Stomach (tissue), 8 donors: ENCODE measurements at regions not wholly inside any gene's neighbourhood (a gene's known extent, or its start where the extent isn't known, plus 50 kb on each side); places are given as distances from the start of the nearest gene placed in this dataset.
"Not testable (repeated sequence)": the region's sequence is repeated elsewhere in the genome, so short reads cannot be mapped to it uniquely, and the experiment has no call there.

Source experiments
- DNase-seq, 2 donors: peaks; one replicate each; pipeline versions ENCODE4 v3.0.0 to v3.0.0-alpha.2; 2013 to 2019
- H3K27ac ChIP-seq, 5 donors: fragments of 200-600 bp in 4 of 5; sonication (generic) in 4 of 5; one replicate each; pipeline ENCODE4 v1.5.1; 2013 to 2019; ENCODE audit warnings: mild to moderate bottlenecking in 1 of 5, moderate library complexity in 1 of 5
- H3K27me3 ChIP-seq, 3 donors: fragments of 200-600 bp; sonication (generic); one replicate each; pipeline ENCODE4 v1.5.1; 2017 to 2019; ENCODE audit warnings: mixed run types in 1 of 3
- H3K36me3 ChIP-seq, 4 donors: fragments of 200-600 bp; sonication (generic); 1 replicate in 3 of 4; 2 replicates in 1 of 4; pipeline ENCODE4 v1.5.1; 2016 to 2019
- H3K4me1 ChIP-seq, 4 donors: fragments of 200-600 bp; sonication (generic); one replicate each; pipeline ENCODE4 v1.5.1; 2016 to 2019
- H3K4me3 ChIP-seq, 4 donors: fragments of 200-600 bp; sonication (generic) in 3 of 4; one replicate each; pipeline ENCODE4 v1.5.1; 2016 to 2019; ENCODE audit warnings: mild to moderate bottlenecking in 1 of 4
- H3K9me3 ChIP-seq, 4 donors: fragments of 200-600 bp; sonication (generic); one replicate each; pipeline ENCODE4 v1.5.1; 2016 to 2019
- CTCF ChIP-seq, 7 experiments: fragments of 450-650 bp in 4 of 7; fragments of 200-600 bp in 3 of 7; sonication (generic) in 3 of 7; IDR thresholded peaks; one replicate each; pipeline ENCODE4 v1.5.1; 2016 to 2019; ENCODE audit warnings: antibody characterized with exemption in 7 of 7, control low read depth in 2 of 7, mild to moderate bottlenecking in 1 of 7
- WGBS, 5 donors: extraction: QIAGEN DNeasy Blood & Tissue Kit in 3 of 5; methylation state at CpG; one replicate each; pipeline versions ENCODE4 v1.1.5 to v1.1.7; 2013 to 2018; 5-methylcytosine and 5-hydroxymethylcytosine counted together
- intact Hi-C: fragments of 100-400 bp; cut with DNase I; formaldehyde crosslinking; loops from one replicate; pipeline ENCODE4 v1.15.1; 2023; ENCODE audit warnings: low total_unique reads
- small RNA-seq, 4 donors: library from RNA; depleted of rRNA; stranded (forward); fragments of <200 nt; gene quantifications; one replicate each; pipeline ENCODE3, GENCODE V24; 2016
- donor health status: healthy with polysubstance abuse.
- donor health status: Bipolar disorder and iron deficiency.
- donor health status: healthy.

- peak in 1 of 2 donors; percentile 1 for DNase-seq
- H3K36me3 ChIP-seq, intact Hi-C loops, H3K27me3 ChIP-seq, H3K27ac ChIP-seq, H3K9me3 ChIP-seq, H3K4me1 ChIP-seq, H3K4me3 ChIP-seq: not testable (repeated sequence)
- TF ChIP-seq CTCF (IDR thresholded peaks at IDR 0.05): peak in 1 of 7 experiments; percentile 6
- WGBS, 5 donors: 10 to 31% (median 19%) methylated on average over 2 to 9 of the region's 10 CpGs
Observed at GRCh38 chrX:89350024-89350423, 571.7 kb upstream of the TGIF2LX start.

GRCh38 chrX:89369904-89370303 is 551.8 kb upstream of the TGIF2LX start:
- H3K9me3 ChIP-seq, H3K4me3 ChIP-seq, H3K27me3 ChIP-seq, H3K27ac ChIP-seq, H3K36me3 ChIP-seq, intact Hi-C loops, H3K4me1 ChIP-seq, DNase-seq: not testable (repeated sequence)
- 60 to 78% (median 62%) methylated on average over 2 of the region's 2 CpGs for WGBS, 5 donors

- H3K4me3 ChIP-seq, H3K9me3 ChIP-seq, H3K27me3 ChIP-seq, DNase-seq, H3K27ac ChIP-seq, H3K36me3 ChIP-seq, H3K4me1 ChIP-seq, intact Hi-C loops: not testable (repeated sequence)
- 6 to 42% (median 32%) methylated on average over 3 of the region's 3 CpGs for WGBS, 5 donors
Observed at GRCh38 chrX:89393004-89393403, 528.7 kb upstream of the TGIF2LX start.

GRCh38 chrX:89402818-89403217 is 518.9 kb upstream of the TGIF2LX start:
- H3K9me3 ChIP-seq, H3K4me3 ChIP-seq, intact Hi-C loops, H3K27me3 ChIP-seq, H3K36me3 ChIP-seq, DNase-seq, H3K27ac ChIP-seq, H3K4me1 ChIP-seq: not testable (repeated sequence)

GRCh38 chrX:89405148-89405547 is 516.6 kb upstream of the TGIF2LX start:
- H3K9me3 ChIP-seq, H3K4me3 ChIP-seq, H3K4me1 ChIP-seq, H3K27ac ChIP-seq, H3K27me3 ChIP-seq, H3K36me3 ChIP-seq, intact Hi-C loops, DNase-seq: not testable (repeated sequence)
- 0 to 100% (median 95%) methylated on average over 1 of the region's 1 CpG for WGBS, 5 donors

- WGBS, 5 donors: 85 to 96% (median 92%) methylated on average over 3 to 12 of the region's 12 CpGs
- H3K9me3 ChIP-seq, H3K4me1 ChIP-seq, intact Hi-C loops, H3K36me3 ChIP-seq, H3K27ac ChIP-seq, DNase-seq, H3K4me3 ChIP-seq, H3K27me3 ChIP-seq: not testable (repeated sequence)
Observed at GRCh38 chrX:89416930-89417329, 504.8 kb upstream of the TGIF2LX start.

- H3K4me1 ChIP-seq, DNase-seq, H3K36me3 ChIP-seq, H3K27me3 ChIP-seq, H3K9me3 ChIP-seq, H3K27ac ChIP-seq, H3K4me3 ChIP-seq, intact Hi-C loops: not testable (repeated sequence)
- 20 to 67% (median 49%) methylated on average over 1 of the region's 2 CpGs; no CpG with 5 or more reads in 1 of the 5 donors for WGBS, 5 donors
Observed at GRCh38 chrX:89432652-89433231, 489.0 kb upstream of the TGIF2LX start.

Small RNA genes lying in the stretch of these regions (small RNA-seq; reads per million reads assigned to genes)
- 0 reads per million in 4 donors for gene SRIP2
